H1 (cell line): ENCODE measurements at regions not wholly inside any gene's neighbourhood (a gene's known extent, or its start where the extent isn't known, plus 50 kb on each side); places are given as distances from the start of the nearest gene placed in this dataset.

Experiments
- CTCF ChIA-PET: fragments of 300-600 bp; sonication (Branson Sonifier 250); formaldehyde crosslinking; loops from one replicate; lab custom pipeline; 2021; ENCODE audit not compliant: partially characterized antibody; lab: Charles Lee
- POLR2A ChIA-PET: fragments of 300-600 bp; sonication (Branson Sonifier 250); formaldehyde crosslinking; loops from one replicate; lab custom pipeline; 2021; ENCODE audit warnings: inconsistent platforms; ENCODE audit not compliant: partially characterized antibody; lab: Charles Lee
- DNase-seq, 2 experiments: peaks; one replicate each; pipeline versions ENCODE4 v3.0.0 to v3.0.0-alpha.2; 2010 to 2022; ENCODE audit warnings: low spot score in 2 of 2, low read depth in 1 of 2, mixed read lengths in 1 of 2
- FAIRE-seq: peaks from 2 replicates; lab custom pipeline; 2011; peaks lifted over from hg19 to GRCh38; lab: Jason Lieb, UNC
- H2AFZ ChIP-seq: 2 replicates; pipeline ENCODE4 v1.8.1; 2012; ENCODE audit warnings: low read length, inconsistent platforms
- H2AK5ac ChIP-seq: 2 replicates; pipeline ENCODE4 v1.6.1; 2013; ENCODE audit warnings: low read depth, low read length
- H2BK120ac ChIP-seq: replicated peaks from 2 replicates; pipeline ENCODE3; 2013; ENCODE audit warnings: low read depth, low read length, inconsistent platforms
- H2BK12ac ChIP-seq: 2 replicates; pipeline ENCODE4 v1.6.1; 2013; ENCODE audit warnings: low read depth, low read length
- H2BK15ac ChIP-seq: 2 replicates; pipeline ENCODE4 v1.6.1; 2013; ENCODE audit warnings: low read length
- H2BK20ac ChIP-seq: 2 replicates; pipeline ENCODE4 v1.6.1; 2013; ENCODE audit warnings: low read length
- H2BK5ac ChIP-seq: 2 replicates; pipeline ENCODE4 v1.6.1; 2013; ENCODE audit warnings: low read depth, low read length
- H3K14ac ChIP-seq: 2 replicates; pipeline ENCODE4 v1.6.1; 2013; ENCODE audit warnings: inconsistent platforms; ENCODE audit not compliant: insufficient read length
- H3K18ac ChIP-seq: 2 replicates; pipeline ENCODE4 v1.6.1; 2013; ENCODE audit warnings: low read length; ENCODE audit errors: extremely low read depth
- H3K23ac ChIP-seq: 2 replicates; pipeline ENCODE4 v1.6.1; 2013; ENCODE audit warnings: inconsistent platforms; ENCODE audit not compliant: insufficient read length
- H3K23me2 ChIP-seq: 2 replicates; pipeline ENCODE4 v1.6.1; 2013; ENCODE audit warnings: low read depth, low read length
- H3K27ac ChIP-seq: 2 replicates; pipeline ENCODE4 v1.6.1; 2011; ENCODE audit warnings: low read depth, low read length, inconsistent platforms
- H3K27me3 ChIP-seq, 4 experiments: replicated peaks in 1 of 4; 1 replicate in 1 of 4; 2 replicates in 3 of 4; pipeline versions ENCODE4 v1.6.1 to v1.8.1; 2011 to 2013; ENCODE audit warnings: low read length in 3 of 4, mild to moderate bottlenecking in 3 of 4, inconsistent platforms in 2 of 4, mixed read lengths in 2 of 4, moderate library complexity in 1 of 4; ENCODE audit not compliant: control insufficient read depth in 3 of 4, insufficient read depth in 3 of 4; ENCODE audit errors: extremely low read depth in 1 of 4
- H3K36me3 ChIP-seq, 4 experiments: 2 replicates each; pipeline versions ENCODE4 v1.6.1 to v1.8.1; 2011 to 2013; ENCODE audit warnings: mild to moderate bottlenecking in 4 of 4, low read length in 3 of 4, moderate library complexity in 2 of 4, control low read depth in 1 of 4, inconsistent platforms in 1 of 4; ENCODE audit not compliant: insufficient read depth in 4 of 4, control insufficient read depth in 2 of 4
- H3K4ac ChIP-seq: replicated peaks from 2 replicates; pipeline ENCODE3; 2013; ENCODE audit warnings: low read length, low read depth, mixed read lengths, inconsistent platforms; ENCODE audit not compliant: insufficient read length
- H3K4me1 ChIP-seq, 4 experiments: replicated peaks in 1 of 4; 1 replicate in 1 of 4; 2 replicates in 3 of 4; pipeline versions ENCODE4 v1.6.1 to v1.8.1; 2011 to 2013; ENCODE audit warnings: low read length in 3 of 4, inconsistent platforms in 2 of 4, mixed read lengths in 1 of 4; ENCODE audit not compliant: insufficient read depth in 4 of 4, control insufficient read depth in 3 of 4
- H3K4me2 ChIP-seq, 2 experiments: 2 replicates each; pipeline versions ENCODE4 v1.6.1 to v1.8.1; 2011 to 2013; ENCODE audit warnings: low read depth in 2 of 2, low read length in 2 of 2, control low read depth in 1 of 2, inconsistent platforms in 1 of 2, mild to moderate bottlenecking in 1 of 2; ENCODE audit not compliant: insufficient read depth in 1 of 2
- H3K4me3 ChIP-seq, 4 experiments: fragments of 200-600, 300-600 bp in 1 of 4; sonication (generic), shearing (Covaris generic), sonication (Bioruptor Twin) in 1 of 4; 2 replicates each; pipeline versions ENCODE4 v1.5.1 to v1.8.1; 2011 to 2016; ENCODE audit warnings: low read length in 4 of 4, low read depth in 3 of 4, control low read depth in 2 of 4, inconsistent platforms in 2 of 4, mild to moderate bottlenecking in 2 of 4, mixed read lengths in 1 of 4, moderate library complexity in 1 of 4; ENCODE audit not compliant: insufficient read depth in 2 of 4; ENCODE audit errors: extremely low read depth in 1 of 4
- H3K56ac ChIP-seq: replicated peaks from 2 replicates; pipeline ENCODE3; 2013; ENCODE audit warnings: low read depth, mild to moderate bottlenecking, mixed read lengths, low read length, inconsistent platforms; ENCODE audit not compliant: insufficient read length
- H3K79me1 ChIP-seq: 2 replicates; pipeline ENCODE4 v1.6.1; 2013; ENCODE audit warnings: low read depth, low read length, control low read depth
- H3K79me2 ChIP-seq, 2 experiments: 2 replicates each; pipeline versions ENCODE4 v1.6.1 to v1.8.1; 2012 to 2013; ENCODE audit warnings: low read length in 2 of 2, mild to moderate bottlenecking in 2 of 2, inconsistent platforms in 1 of 2; ENCODE audit not compliant: insufficient read depth in 2 of 2, control insufficient read depth in 1 of 2
- H3K9ac ChIP-seq, 4 experiments: replicated peaks in 1 of 4; 1 replicate in 1 of 4; 2 replicates in 3 of 4; pipeline versions ENCODE4 v1.6.1 to v1.8.1; 2011 to 2013; ENCODE audit warnings: low read depth in 3 of 4, low read length in 3 of 4, control low read depth in 2 of 4, mild to moderate bottlenecking in 2 of 4, moderate library complexity in 2 of 4, inconsistent platforms in 1 of 4; ENCODE audit errors: extremely low read depth in 1 of 4
- H3K9me3 ChIP-seq, 2 experiments: 2 replicates each; pipeline versions ENCODE4 v1.6.1 to v1.8.1; 2012 to 2013; ENCODE audit warnings: mild to moderate bottlenecking in 2 of 2, moderate library complexity in 2 of 2, control low read depth in 1 of 2, inconsistent platforms in 1 of 2, low read depth in 1 of 2, low read length in 1 of 2, mixed read lengths in 1 of 2; ENCODE audit not compliant: insufficient read depth in 2 of 2
- H4K20me1 ChIP-seq, 2 experiments: replicated peaks in 1 of 2; 2 replicates each; pipeline versions ENCODE3 to v1.8.1; 2011 to 2013; ENCODE audit warnings: inconsistent platforms in 2 of 2, low read length in 2 of 2, mild to moderate bottlenecking in 1 of 2; ENCODE audit not compliant: insufficient read depth in 2 of 2, control insufficient read depth in 1 of 2
- H4K5ac ChIP-seq: 2 replicates; pipeline ENCODE4 v1.6.1; 2013; ENCODE audit warnings: low read length, low read depth, mixed read lengths, inconsistent platforms; ENCODE audit not compliant: insufficient read length
- H4K8ac ChIP-seq: 2 replicates; pipeline ENCODE4 v1.8.0; 2013; ENCODE audit warnings: mild to moderate bottlenecking, moderate library complexity, low read length, inconsistent platforms; ENCODE audit not compliant: insufficient read depth; ENCODE audit errors: extremely low read depth
- H4K91ac ChIP-seq: replicated peaks from 2 replicates; pipeline ENCODE3; 2013; ENCODE audit warnings: low read length, mixed read lengths, inconsistent platforms; ENCODE audit not compliant: insufficient read length
- BACH1 ChIP-seq: IDR thresholded peaks from 2 replicates; pipeline ENCODE4 v1.6.1; 2012; ENCODE audit warnings: low read length, improper control_type of control experiment
- RXRA ChIP-seq: IDR thresholded peaks from 2 replicates; pipeline ENCODE4 v1.6.1; 2011; ENCODE audit warnings: low read depth, mild to moderate bottlenecking, low read length, moderate library complexity; ENCODE audit not compliant: insufficient read depth
- WGBS, 2 experiments: shearing (Covaris generic) in 1 of 2; methylation state at CpG; one replicate each; pipeline versions ENCODE4 v1.1.6 to v1.1.7; 2013 to 2015; ENCODE audit warnings: low lambda C conversion rate in 2 of 2, mixed read lengths in 2 of 2, inconsistent platforms in 1 of 2, low coverage in 1 of 2, missing lambda C conversion rate in 1 of 2; ENCODE audit not compliant: insufficient replicate concordance in 2 of 2, insufficient coverage in 1 of 2, insufficient read length in 1 of 2; ENCODE audit errors: extremely low coverage in 1 of 2, missing lambda C conversion rate in 1 of 2; 5-methylcytosine and 5-hydroxymethylcytosine counted together

DNA sequence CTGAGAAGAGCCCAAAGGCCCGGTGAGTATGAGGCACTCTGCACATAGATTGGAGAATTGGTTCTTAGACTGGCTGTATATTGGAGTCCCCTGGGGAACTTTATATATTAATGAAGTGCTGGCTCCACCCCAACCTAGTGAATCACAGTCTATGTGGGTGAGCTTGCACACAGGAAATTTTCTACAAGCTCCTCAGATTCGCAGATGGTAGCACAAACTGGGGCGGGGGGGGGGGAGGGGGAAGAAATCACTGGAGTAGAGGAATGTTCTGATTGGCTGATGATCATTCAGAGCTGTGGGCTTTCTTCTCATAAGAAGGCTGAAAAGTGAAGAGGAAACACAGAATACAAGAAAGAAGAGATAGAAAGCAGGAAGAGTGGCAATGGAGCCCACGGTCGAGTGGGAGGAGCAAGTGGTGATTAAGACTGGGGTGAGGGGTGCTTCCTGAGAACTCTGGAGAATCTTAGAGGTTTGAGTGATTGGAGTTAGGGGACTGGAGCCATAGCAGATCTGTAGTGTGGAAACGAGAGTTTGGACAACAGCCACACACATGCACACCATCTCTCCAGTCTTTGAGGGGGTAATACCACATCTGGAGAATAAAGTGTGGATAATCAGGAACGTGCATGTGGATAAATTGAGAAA is 465.9 kb upstream of the DAB1 start:
- no peak for FAIRE-seq
- Histone ChIP-seq H2AFZ (no peak overlapping the region), H3K4me3 (no peak overlapping the region), H2BK12ac (no peak overlapping the region), H3K9me3 (no peaks in the 10 kb centered on the region), H2BK20ac (no peak overlapping the region), H2BK120ac (no peak overlapping the region), H3K14ac (no peak overlapping the region), H2BK5ac (no peak overlapping the region), H2BK15ac (no peak overlapping the region), H4K8ac (no peak overlapping the region), H2AK5ac (no peak overlapping the region; the same call in 1 of the 2 replicates), H3K18ac (no peak overlapping the region), H3K23me2 (no peaks in the 10 kb centered on the region), H3K27ac (no peak overlapping the region), H3K27me3 (no peaks in the 10 kb centered on the region), H3K79me1 (no peaks in the 10 kb centered on the region), H4K20me1 (no peaks in the 10 kb centered on the region), H3K23ac (no peak overlapping the region), H3K36me3 (no peaks in the 10 kb centered on the region), H3K4me2 (no peak overlapping the region), H4K5ac (no peak overlapping the region), H4K91ac (no peak overlapping the region), H3K9ac (no peak overlapping the region), H3K4me1 (peaks cover 3 to 10% (median 5%) of the 10 kb centered on the region in 4 experiments; a peak in 5 of 7 replicates), H3K56ac (no peak overlapping the region), H3K79me2 (no peaks in the 10 kb centered on the region), H3K4ac (no peak overlapping the region)
- no peak for TF ChIP-seq BACH1
- no peak for TF ChIP-seq RXRA
- ChIA-PET CTCF (interaction anchor here (0.9 to 1.9 kb wide), 3 partner anchors 11 to 119 kb away, joined by 3 to 4 read pairs (median 4); no protein-coding TSS in a partner anchor), POLR2A (no interaction called here)
- WGBS, 2 experiments: 80% methylated on average over 5 of the region's 7 CpGs; no CpG with 5 or more reads in 1 of the 2 experiments
- no peak for DNase-seq
